Liver (tissue), 3 donors: ENCODE measurements at regions not wholly inside any gene's neighbourhood (a gene's known extent, or its start where the extent isn't known, plus 50 kb on each side); places are given as distances from the start of the nearest gene placed in this dataset.

Experiments used
- FOXA1 ChIP-seq: IDR thresholded peaks from 2 replicates; pipeline ENCODE4 v1.6.1; 2016; ENCODE audit warnings: antibody characterized with exemption
- GABPA ChIP-seq, 2 donors: IDR thresholded peaks in 1 of 2; conservative IDR thresholded peaks in 1 of 2; 2 replicates each; pipeline ENCODE4 v1.6.1; 2016; ENCODE audit warnings: antibody characterized with exemption in 2 of 2, mild to moderate bottlenecking in 1 of 2, moderate library complexity in 1 of 2
- TAF1 ChIP-seq: conservative IDR thresholded peaks from 2 replicates; pipeline ENCODE4 v1.6.1; 2016; ENCODE audit warnings: antibody characterized with exemption, mild to moderate bottlenecking
- TF ChIP-seq, protein P1 (sequence below): fragments of 150-350 bp; IDR thresholded peaks from 2 replicates; pipeline ENCODE4 v1.5.1; 2017; ENCODE audit warnings: improper control_type of control experiment, low read depth, low read length; ENCODE audit not compliant: missing input control
- TF ChIP-seq, protein P2 (sequence below): IDR thresholded peaks from 2 replicates; pipeline ENCODE4 v1.6.1; 2016; ENCODE audit warnings: antibody characterized with exemption
- donor health status: healthy.
- donor health status: healthy.

DNA sequence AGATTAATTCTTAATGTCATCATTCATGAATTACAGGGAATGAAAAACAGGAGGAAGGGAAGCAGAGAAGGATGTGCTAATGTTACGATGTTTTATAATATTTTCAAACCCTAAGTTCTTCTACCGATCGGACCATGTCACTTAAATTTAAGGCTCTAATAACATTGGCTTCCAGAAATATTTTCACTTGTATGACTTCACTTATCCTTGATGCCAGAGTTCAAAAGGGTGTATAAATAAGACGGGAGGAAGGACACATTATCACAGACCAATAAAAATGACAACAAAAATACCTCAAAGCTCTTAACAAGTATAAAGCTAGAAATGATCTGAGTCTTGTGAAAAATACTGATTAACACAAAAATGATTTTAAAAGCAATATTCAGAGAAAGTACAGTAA is 370.4 kb upstream of the CITED2 start:
- TF ChIP-seq, protein P1, sequence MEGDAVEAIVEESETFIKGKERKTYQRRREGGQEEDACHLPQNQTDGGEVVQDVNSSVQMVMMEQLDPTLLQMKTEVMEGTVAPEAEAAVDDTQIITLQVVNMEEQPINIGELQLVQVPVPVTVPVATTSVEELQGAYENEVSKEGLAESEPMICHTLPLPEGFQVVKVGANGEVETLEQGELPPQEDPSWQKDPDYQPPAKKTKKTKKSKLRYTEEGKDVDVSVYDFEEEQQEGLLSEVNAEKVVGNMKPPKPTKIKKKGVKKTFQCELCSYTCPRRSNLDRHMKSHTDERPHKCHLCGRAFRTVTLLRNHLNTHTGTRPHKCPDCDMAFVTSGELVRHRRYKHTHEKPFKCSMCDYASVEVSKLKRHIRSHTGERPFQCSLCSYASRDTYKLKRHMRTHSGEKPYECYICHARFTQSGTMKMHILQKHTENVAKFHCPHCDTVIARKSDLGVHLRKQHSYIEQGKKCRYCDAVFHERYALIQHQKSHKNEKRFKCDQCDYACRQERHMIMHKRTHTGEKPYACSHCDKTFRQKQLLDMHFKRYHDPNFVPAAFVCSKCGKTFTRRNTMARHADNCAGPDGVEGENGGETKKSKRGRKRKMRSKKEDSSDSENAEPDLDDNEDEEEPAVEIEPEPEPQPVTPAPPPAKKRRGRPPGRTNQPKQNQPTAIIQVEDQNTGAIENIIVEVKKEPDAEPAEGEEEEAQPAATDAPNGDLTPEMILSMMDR: no peak
- TF ChIP-seq GABPA (IDR thresholded peaks at IDR 0.05 in 1 of 2, conservative IDR thresholded peaks at IDR 0.05 in 1 of 2) (no peak), TAF1 (no peak), FOXA1 (no peak)
- TF ChIP-seq, protein P2, sequence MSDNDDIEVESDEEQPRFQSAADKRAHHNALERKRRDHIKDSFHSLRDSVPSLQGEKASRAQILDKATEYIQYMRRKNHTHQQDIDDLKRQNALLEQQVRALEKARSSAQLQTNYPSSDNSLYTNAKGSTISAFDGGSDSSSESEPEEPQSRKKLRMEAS: no peak
